ENCODE measurements at regions not wholly inside any gene's neighbourhood (a gene's known extent, or its start where the extent isn't known, plus 50 kb on each side); places are given as distances from the start of the nearest gene placed in this dataset.

- TF ChIP-seq CTCF (IDR thresholded peaks at IDR 0.05; ENCODE audit: insufficient read depth, low read length, poor library complexity, severe bottlenecking), result no peak
- H3K4me3 ChIP-seq (ENCODE audit: low read depth, low read length), result no peak overlapping the region
- DNase-seq (ENCODE audit: low read depth), result no peak
- H3K27me3 ChIP-seq (ENCODE audit: control insufficient read depth, insufficient read depth, low read length), result no peaks in the 10 kb centered on the region
- H3K36me3 ChIP-seq (ENCODE audit: control insufficient read depth, insufficient read depth, low read length), result no peaks in the 10 kb centered on the region
These were observed 850.5 kb upstream of the SEMA6A start for GRCh38 chr5:117425163-117425562.

- no peak for DNase-seq (ENCODE audit: low read depth)
- TF ChIP-seq CTCF (IDR thresholded peaks at IDR 0.05; ENCODE audit: insufficient read depth, low read length, poor library complexity, severe bottlenecking), result no peak
- Histone ChIP-seq H3K36me3 (ENCODE audit: control insufficient read depth, insufficient read depth, low read length) (no peaks in the 10 kb centered on the region), H3K27me3 (ENCODE audit: control insufficient read depth, insufficient read depth, low read length) (no peaks in the 10 kb centered on the region), H3K4me3 (ENCODE audit: low read depth, low read length) (no peak overlapping the region)
These were observed 849.9 kb upstream of the SEMA6A start for GRCh38 chr5:117424559-117424958.

- no peak for TF ChIP-seq CTCF (IDR thresholded peaks at IDR 0.05; ENCODE audit: insufficient read depth, low read length, poor library complexity, severe bottlenecking)
- Histone ChIP-seq H3K4me3 (ENCODE audit: low read depth, low read length) (no peak overlapping the region), H3K27me3 (ENCODE audit: control insufficient read depth, insufficient read depth, low read length) (no peaks in the 10 kb centered on the region), H3K36me3 (ENCODE audit: control insufficient read depth, insufficient read depth, low read length) (no peaks in the 10 kb centered on the region)
- DNase-seq (ENCODE audit: low read depth), result no peak
These were observed 842.9 kb upstream of the SEMA6A start for GRCh38 chr5:117417501-117417900.

GRCh38 chr5:117414926-117415325, 840.3 kb upstream of the SEMA6A start:
- Histone ChIP-seq H3K27me3 (ENCODE audit: control insufficient read depth, insufficient read depth, low read length) (no peaks in the 10 kb centered on the region), H3K36me3 (ENCODE audit: control insufficient read depth, insufficient read depth, low read length) (no peaks in the 10 kb centered on the region), H3K4me3 (ENCODE audit: low read depth, low read length) (no peak overlapping the region)
- no peak for DNase-seq (ENCODE audit: low read depth)
- TF ChIP-seq CTCF (IDR thresholded peaks at IDR 0.05; ENCODE audit: insufficient read depth, low read length, poor library complexity, severe bottlenecking), result no peak

- Histone ChIP-seq H3K4me3 (ENCODE audit: low read depth, low read length) (no peak overlapping the region), H3K27me3 (ENCODE audit: control insufficient read depth, insufficient read depth, low read length) (no peaks in the 10 kb centered on the region), H3K36me3 (ENCODE audit: control insufficient read depth, insufficient read depth, low read length) (no peaks in the 10 kb centered on the region)
- no peak for DNase-seq (ENCODE audit: low read depth)
- TF ChIP-seq CTCF (IDR thresholded peaks at IDR 0.05; ENCODE audit: insufficient read depth, low read length, poor library complexity, severe bottlenecking), result no peak
These were observed 837.1 kb upstream of the SEMA6A start for GRCh38 chr5:117411701-117412100.

GRCh38 chr5:117405197-117405596, 830.6 kb upstream of the SEMA6A start:
- Histone ChIP-seq H3K4me3 (ENCODE audit: low read depth, low read length) (no peak overlapping the region), H3K27me3 (ENCODE audit: control insufficient read depth, insufficient read depth, low read length) (no peaks in the 10 kb centered on the region), H3K36me3 (ENCODE audit: control insufficient read depth, insufficient read depth, low read length) (no peaks in the 10 kb centered on the region)
- no peak for TF ChIP-seq CTCF (IDR thresholded peaks at IDR 0.05; ENCODE audit: insufficient read depth, low read length, poor library complexity, severe bottlenecking)
- DNase-seq (ENCODE audit: low read depth), result no peak

All from kidney epithelial cell (primary cell).